ENCODE measurements at regions not wholly inside any gene's neighbourhood (a gene's known extent, or its start where the extent isn't known, plus 50 kb on each side); places are given as distances from the start of the nearest gene placed in this dataset.

DNA sequence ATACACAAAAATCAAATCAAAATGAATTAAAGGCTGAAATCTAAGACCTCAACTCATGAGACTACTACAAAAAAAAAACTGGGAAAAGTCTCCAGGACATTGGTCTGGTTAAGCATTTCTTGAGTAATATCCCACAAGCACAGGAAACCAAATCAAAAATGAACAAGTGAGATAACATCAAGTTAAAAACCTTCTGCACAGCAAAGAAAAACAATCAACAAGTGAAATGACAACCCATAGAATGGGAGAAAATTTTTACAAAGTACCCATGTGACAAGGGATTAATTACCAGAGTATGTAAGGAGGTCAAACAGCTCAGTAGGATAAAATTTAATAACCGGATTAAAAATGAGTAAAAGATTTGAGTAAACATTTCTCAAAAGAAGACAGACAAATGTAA, 338.7 kb downstream of the SLC16A7 start:
- Mint-ChIP-seq H3K27me3 (ENCODE audit: low read depth) (peaks cover 34% of the 10 kb centered on the region), H3K9me3 (peaks cover 7% of the 10 kb centered on the region; the same call in 1 of the 2 replicates), H3K27ac (no peak overlapping the region), H3K4me3 (no peak overlapping the region), H3K36me3 (no peaks in the 10 kb centered on the region), H3K4me1 (peaks cover 14% of the 10 kb centered on the region)
- DNase-seq (ENCODE audit: low spot score) (no peak), ATAC-seq (no peak)
- TF ChIP-seq, protein P1, sequence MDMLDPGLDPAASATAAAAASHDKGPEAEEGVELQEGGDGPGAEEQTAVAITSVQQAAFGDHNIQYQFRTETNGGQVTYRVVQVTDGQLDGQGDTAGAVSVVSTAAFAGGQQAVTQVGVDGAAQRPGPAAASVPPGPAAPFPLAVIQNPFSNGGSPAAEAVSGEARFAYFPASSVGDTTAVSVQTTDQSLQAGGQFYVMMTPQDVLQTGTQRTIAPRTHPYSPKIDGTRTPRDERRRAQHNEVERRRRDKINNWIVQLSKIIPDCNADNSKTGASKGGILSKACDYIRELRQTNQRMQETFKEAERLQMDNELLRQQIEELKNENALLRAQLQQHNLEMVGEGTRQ (CRISPR knock-in tag; IDR thresholded peaks at IDR 0.05) = no peak
- no peak for TF ChIP-seq NR2C2 (CRISPR knock-in tag; IDR thresholded peaks at IDR 0.05)
- no peak for TF ChIP-seq ZNF416 (CRISPR knock-in tag; IDR thresholded peaks at IDR 0.05)
- TF ChIP-seq JAZF1 (CRISPR knock-in tag; IDR thresholded peaks at IDR 0.05) = no peak
- no peak for TF ChIP-seq NR3C1 (CRISPR knock-in tag; conservative IDR thresholded peaks at IDR 0.05; ENCODE audit: low read depth)
- TF ChIP-seq ZNF423 (CRISPR knock-in tag; IDR thresholded peaks at IDR 0.05) = no peak
- TF ChIP-seq, protein P2, sequence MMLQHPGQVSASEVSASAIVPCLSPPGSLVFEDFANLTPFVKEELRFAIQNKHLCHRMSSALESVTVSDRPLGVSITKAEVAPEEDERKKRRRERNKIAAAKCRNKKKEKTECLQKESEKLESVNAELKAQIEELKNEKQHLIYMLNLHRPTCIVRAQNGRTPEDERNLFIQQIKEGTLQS (CRISPR knock-in tag; conservative IDR thresholded peaks at IDR 0.05) = no peak
- TF ChIP-seq, protein P3, sequence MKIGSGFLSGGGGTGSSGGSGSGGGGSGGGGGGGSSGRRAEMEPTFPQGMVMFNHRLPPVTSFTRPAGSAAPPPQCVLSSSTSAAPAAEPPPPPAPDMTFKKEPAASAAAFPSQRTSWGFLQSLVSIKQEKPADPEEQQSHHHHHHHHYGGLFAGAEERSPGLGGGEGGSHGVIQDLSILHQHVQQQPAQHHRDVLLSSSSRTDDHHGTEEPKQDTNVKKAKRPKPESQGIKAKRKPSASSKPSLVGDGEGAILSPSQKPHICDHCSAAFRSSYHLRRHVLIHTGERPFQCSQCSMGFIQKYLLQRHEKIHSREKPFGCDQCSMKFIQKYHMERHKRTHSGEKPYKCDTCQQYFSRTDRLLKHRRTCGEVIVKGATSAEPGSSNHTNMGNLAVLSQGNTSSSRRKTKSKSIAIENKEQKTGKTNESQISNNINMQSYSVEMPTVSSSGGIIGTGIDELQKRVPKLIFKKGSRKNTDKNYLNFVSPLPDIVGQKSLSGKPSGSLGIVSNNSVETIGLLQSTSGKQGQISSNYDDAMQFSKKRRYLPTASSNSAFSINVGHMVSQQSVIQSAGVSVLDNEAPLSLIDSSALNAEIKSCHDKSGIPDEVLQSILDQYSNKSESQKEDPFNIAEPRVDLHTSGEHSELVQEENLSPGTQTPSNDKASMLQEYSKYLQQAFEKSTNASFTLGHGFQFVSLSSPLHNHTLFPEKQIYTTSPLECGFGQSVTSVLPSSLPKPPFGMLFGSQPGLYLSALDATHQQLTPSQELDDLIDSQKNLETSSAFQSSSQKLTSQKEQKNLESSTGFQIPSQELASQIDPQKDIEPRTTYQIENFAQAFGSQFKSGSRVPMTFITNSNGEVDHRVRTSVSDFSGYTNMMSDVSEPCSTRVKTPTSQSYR (CRISPR knock-in tag; IDR thresholded peaks at IDR 0.05) = no peak
- no peak for TF ChIP-seq TP53 (CRISPR knock-in tag; IDR thresholded peaks at IDR 0.05)
- no peak for TF ChIP-seq MXD4 (CRISPR knock-in tag; IDR thresholded peaks at IDR 0.05; ENCODE audit: borderline replicate concordance)
- TF ChIP-seq SMAD3 (CRISPR knock-in tag; IDR thresholded peaks at IDR 0.05; ENCODE audit: borderline replicate concordance) = no peak
- TF ChIP-seq, protein P4, sequence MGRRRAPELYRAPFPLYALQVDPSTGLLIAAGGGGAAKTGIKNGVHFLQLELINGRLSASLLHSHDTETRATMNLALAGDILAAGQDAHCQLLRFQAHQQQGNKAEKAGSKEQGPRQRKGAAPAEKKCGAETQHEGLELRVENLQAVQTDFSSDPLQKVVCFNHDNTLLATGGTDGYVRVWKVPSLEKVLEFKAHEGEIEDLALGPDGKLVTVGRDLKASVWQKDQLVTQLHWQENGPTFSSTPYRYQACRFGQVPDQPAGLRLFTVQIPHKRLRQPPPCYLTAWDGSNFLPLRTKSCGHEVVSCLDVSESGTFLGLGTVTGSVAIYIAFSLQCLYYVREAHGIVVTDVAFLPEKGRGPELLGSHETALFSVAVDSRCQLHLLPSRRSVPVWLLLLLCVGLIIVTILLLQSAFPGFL (CRISPR knock-in tag; IDR thresholded peaks at IDR 0.05; ENCODE audit: borderline replicate concordance) = no peak
- no peak for TF ChIP-seq SMAD4 (CRISPR knock-in tag; IDR thresholded peaks at IDR 0.05)
- TF ChIP-seq MYBL2 (CRISPR knock-in tag; IDR thresholded peaks at IDR 0.05) = no peak
- no peak for TF ChIP-seq EMX1 (CRISPR knock-in tag; IDR thresholded peaks at IDR 0.05)
- no peak for TF ChIP-seq KAT7 (CRISPR knock-in tag; IDR thresholded peaks at IDR 0.05; ENCODE audit: borderline replicate concordance)
- no peak for TF ChIP-seq PRRX2 (CRISPR knock-in tag; IDR thresholded peaks at IDR 0.05)
- TF ChIP-seq, protein P5, sequence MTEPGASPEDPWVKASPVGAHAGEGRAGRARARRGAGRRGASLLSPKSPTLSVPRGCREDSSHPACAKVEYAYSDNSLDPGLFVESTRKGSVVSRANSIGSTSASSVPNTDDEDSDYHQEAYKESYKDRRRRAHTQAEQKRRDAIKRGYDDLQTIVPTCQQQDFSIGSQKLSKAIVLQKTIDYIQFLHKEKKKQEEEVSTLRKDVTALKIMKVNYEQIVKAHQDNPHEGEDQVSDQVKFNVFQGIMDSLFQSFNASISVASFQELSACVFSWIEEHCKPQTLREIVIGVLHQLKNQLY (CRISPR knock-in tag; IDR thresholded peaks at IDR 0.05) = no peak
- POLR2A ChIA-PET = no interaction called here
- CTCF ChIA-PET = no interaction called here

DNA sequence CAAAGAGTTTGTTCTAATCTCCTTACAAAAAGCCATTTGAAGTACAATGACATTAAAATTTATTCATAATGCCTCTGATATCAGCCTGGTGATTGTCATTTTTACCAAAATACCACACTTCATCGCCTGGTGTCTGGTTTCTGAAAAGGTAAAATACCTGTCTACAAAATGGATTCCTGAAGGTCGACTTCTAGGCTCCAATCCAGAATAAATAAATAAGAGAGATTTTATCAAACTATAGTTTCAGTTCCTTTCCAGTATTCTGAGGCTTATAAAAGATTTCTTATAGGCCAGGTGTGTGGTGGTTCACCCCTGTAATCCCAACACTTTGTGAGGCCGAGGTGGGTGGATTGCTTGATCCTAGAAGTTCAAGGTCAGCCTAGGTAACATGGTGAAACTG, 340.7 kb downstream of the SLC16A7 start:
- ChIA-PET POLR2A (no interaction called here), CTCF (no interaction called here)
- ATAC-seq = no peak
- H3K27ac Mint-ChIP-seq = no peak overlapping the region
- no peak overlapping the region for H3K4me3 Mint-ChIP-seq
- peaks cover 20% of the 10 kb centered on the region for H3K4me1 Mint-ChIP-seq
- no peak for DNase-seq (ENCODE audit: low spot score)
- H3K36me3 Mint-ChIP-seq = no peaks in the 10 kb centered on the region
- peaks cover 43% of the 10 kb centered on the region for H3K27me3 Mint-ChIP-seq (ENCODE audit: low read depth)
- TF ChIP-seq, protein P6, sequence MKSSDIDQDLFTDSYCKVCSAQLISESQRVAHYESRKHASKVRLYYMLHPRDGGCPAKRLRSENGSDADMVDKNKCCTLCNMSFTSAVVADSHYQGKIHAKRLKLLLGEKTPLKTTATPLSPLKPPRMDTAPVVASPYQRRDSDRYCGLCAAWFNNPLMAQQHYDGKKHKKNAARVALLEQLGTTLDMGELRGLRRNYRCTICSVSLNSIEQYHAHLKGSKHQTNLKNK (CRISPR knock-in tag; IDR thresholded peaks at IDR 0.05) = no peak
- TF ChIP-seq SMAD4 (CRISPR knock-in tag; IDR thresholded peaks at IDR 0.05) (no peak), CBFB (CRISPR knock-in tag; IDR thresholded peaks at IDR 0.05; ENCODE audit: low read depth) (no peak), NR1H2 (CRISPR knock-in tag; IDR thresholded peaks at IDR 0.05) (no peak), GRHL2 (CRISPR knock-in tag; IDR thresholded peaks at IDR 0.05; ENCODE audit: insufficient replicate concordance, severe bottlenecking) (no peak)
- TF ChIP-seq, protein P4 (CRISPR knock-in tag; IDR thresholded peaks at IDR 0.05; ENCODE audit: borderline replicate concordance) = no peak
- TF ChIP-seq, protein P7, sequence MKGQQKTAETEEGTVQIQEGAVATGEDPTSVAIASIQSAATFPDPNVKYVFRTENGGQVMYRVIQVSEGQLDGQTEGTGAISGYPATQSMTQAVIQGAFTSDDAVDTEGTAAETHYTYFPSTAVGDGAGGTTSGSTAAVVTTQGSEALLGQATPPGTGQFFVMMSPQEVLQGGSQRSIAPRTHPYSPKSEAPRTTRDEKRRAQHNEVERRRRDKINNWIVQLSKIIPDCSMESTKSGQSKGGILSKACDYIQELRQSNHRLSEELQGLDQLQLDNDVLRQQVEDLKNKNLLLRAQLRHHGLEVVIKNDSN (CRISPR knock-in tag; IDR thresholded peaks at IDR 0.05) = no peak
- H3K9me3 Mint-ChIP-seq = no peaks in the 10 kb centered on the region
